Adrenal gland (tissue), 9 donors: ENCODE measurements at regions not wholly inside any gene's neighbourhood (a gene's known extent, or its start where the extent isn't known, plus 50 kb on each side); places are given as distances from the start of the nearest gene placed in this dataset.

Experiments
- DNase-seq, 7 donors: peaks; one replicate each; pipeline ENCODE4 v3.0.0-alpha.2; 2019 to 2020
- H3K27ac ChIP-seq, 5 donors: fragments of 200-600 bp; sonication (generic) in 4 of 5; 1 replicate in 3 of 5; 2 replicates in 2 of 5; pipeline versions ENCODE4 v1.5.1 to v1.8.0; 2016 to 2020; ENCODE audit warnings: mild to moderate bottlenecking in 1 of 5
- H3K27me3 ChIP-seq: fragments of 200-600 bp; 2 replicates; pipeline ENCODE4 v1.8.0; 2021
- H3K36me3 ChIP-seq, 2 donors: fragments of 200-600 bp; replicated peaks in 1 of 2; 1 replicate in 1 of 2; 2 replicates in 1 of 2; pipeline versions ENCODE4 v1.5.1 to v1.8.0; 2018 to 2022
- H3K4me1 ChIP-seq, 2 donors: fragments of 200-600 bp; replicated peaks in 1 of 2; 1 replicate in 1 of 2; 2 replicates in 1 of 2; pipeline versions ENCODE4 v1.5.1 to v1.8.0; 2018 to 2021
- H3K4me3 ChIP-seq, 4 donors: fragments of 200-600 bp; sonication (generic) in 3 of 4; one replicate each; pipeline ENCODE4 v1.5.1; 2016 to 2018
- H3K9me3 ChIP-seq, 3 donors: fragments of 200-600 bp; sonication (generic) in 1 of 3; replicated peaks in 1 of 3; 1 replicate in 2 of 3; 2 replicates in 1 of 3; pipeline versions ENCODE4 v1.5.1 to v1.8.0; 2016 to 2021
- CTCF ChIP-seq, 6 experiments: fragments of 450-650 bp in 4 of 6; fragments of 200-600 bp in 2 of 6; sonication (generic) in 1 of 6; IDR thresholded peaks; 1 replicate in 5 of 6; 2 replicates in 1 of 6; pipeline versions ENCODE4 v1.5.1 to v1.8.0; 2016 to 2021; ENCODE audit warnings: antibody characterized with exemption in 6 of 6, mild to moderate bottlenecking in 2 of 6, moderate library complexity in 1 of 6
- POLR2A ChIP-seq, 2 donors: fragments of 450-650 bp; IDR thresholded peaks; one replicate each; pipeline ENCODE4 v1.6.1; 2017; ENCODE audit warnings: antibody characterized with exemption in 2 of 2, mild to moderate bottlenecking in 2 of 2, moderate library complexity in 1 of 2
- WGBS, 4 donors: extraction: QIAGEN DNeasy Blood & Tissue Kit in 2 of 4; methylation state at CpG; one replicate each; pipeline versions ENCODE4 v1.1.5 to v1.1.7; 2013 to 2017; 5-methylcytosine and 5-hydroxymethylcytosine counted together
- intact Hi-C, 2 donors: fragments of 100-400 bp; cut with DNase I; formaldehyde crosslinking; loops; one replicate each; pipeline versions ENCODE4 v1.14.1 to v1.15.0; 2022 to 2023
- donor health status: healthy with polysubstance abuse.
- donor health status: Bipolar disorder and iron deficiency.
- donor health status: DM: yes; HTN: yes; CAD: no.
- donor health status: DM: no; HTN: no; CAD: no.
- donor health status: DM: no; HTN: no; CAD: no.

GRCh38 chr7:94128072-94128471, 123.9 kb upstream of the BET1 start:
- Histone ChIP-seq H3K4me1 (peaks cover 10 to 18% of the 10 kb centered on the region in 2 donors), H3K4me3 (no peak overlapping the region), H3K27me3 (no peaks in the 10 kb centered on the region), H3K9me3 (no peaks in the 10 kb centered on the region), H3K36me3 (no peaks in the 10 kb centered on the region), H3K27ac (no peak overlapping the region)
- DNase-seq, result no peak
- intact Hi-C loops, result no loop called here
- no peak for TF ChIP-seq CTCF (IDR thresholded peaks at IDR 0.05)
- TF ChIP-seq POLR2A (IDR thresholded peaks at IDR 0.05), result no peak
- WGBS, 4 donors, result 87 to 94% (median 92%) methylated on average over 2 of the region's 2 CpGs

DNA sequence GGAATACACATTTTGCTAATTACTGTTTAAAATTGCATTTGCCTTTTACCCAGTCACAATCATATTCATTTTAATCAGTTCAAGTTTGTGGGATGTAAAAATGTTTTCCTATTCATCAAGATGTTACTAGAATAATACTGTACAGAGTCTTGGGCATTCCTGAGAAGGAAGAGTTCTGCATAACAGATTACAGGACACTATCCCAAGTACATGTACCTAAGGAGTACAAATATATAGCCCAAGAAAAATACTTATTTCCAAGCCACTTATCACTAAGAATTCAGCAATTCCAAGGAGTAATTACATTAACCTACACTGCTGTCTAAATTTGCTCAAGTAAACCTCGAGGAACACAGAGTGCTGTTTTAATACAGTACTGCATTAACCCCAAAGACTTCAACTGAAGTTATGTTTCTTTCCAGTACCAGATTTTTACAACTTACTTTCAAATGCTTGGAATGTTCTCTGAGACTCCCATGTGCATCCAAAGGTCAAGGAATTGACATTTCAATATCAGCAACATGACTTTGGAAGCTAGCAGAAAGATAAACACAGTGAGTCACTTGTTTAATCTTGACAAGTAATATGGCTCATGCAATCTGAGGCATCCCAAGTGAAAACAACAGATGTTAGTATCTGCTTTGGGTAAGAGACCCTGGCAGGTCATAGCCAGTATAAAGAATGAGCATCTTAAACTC, 125.4 kb upstream of the BET1 start:
- TF ChIP-seq POLR2A (IDR thresholded peaks at IDR 0.05) (no peak), CTCF (IDR thresholded peaks at IDR 0.05) (no peak)
- DNase-seq, result peak in 3 of 7 donors; percentile 8 to 33 (median 9)
- H3K36me3 ChIP-seq, result no peaks in the 10 kb centered on the region
- peaks cover 10 to 18% of the 10 kb centered on the region in 2 donors for H3K4me1 ChIP-seq
- intact Hi-C loops, result no loop called here
- H3K9me3 ChIP-seq, result no peaks in the 10 kb centered on the region
- no peaks in the 10 kb centered on the region for H3K27me3 ChIP-seq
- peak overlapping the region in 3 of 5 donors; percentile 42 to 80 (median 67) for H3K27ac ChIP-seq
- H3K4me3 ChIP-seq, result no peak overlapping the region
- 8 to 27% (median 20%) methylated on average over 1 of the region's 1 CpG for WGBS, 4 donors

- intact Hi-C loops, result no loop called here
- Histone ChIP-seq H3K9me3 (no peaks in the 10 kb centered on the region), H3K36me3 (no peaks in the 10 kb centered on the region), H3K27ac (peak overlapping the region in 1 of 5 donors; percentile 6), H3K4me1 (peaks cover 10 to 18% of the 10 kb centered on the region in 2 donors), H3K4me3 (no peak overlapping the region), H3K27me3 (no peaks in the 10 kb centered on the region)
- WGBS, 4 donors, result 94 to 100% (median 98%) methylated on average over 3 of the region's 3 CpGs
- no peak for DNase-seq
- TF ChIP-seq POLR2A (IDR thresholded peaks at IDR 0.05) (no peak), CTCF (IDR thresholded peaks at IDR 0.05) (no peak)
These were observed 126.6 kb upstream of the BET1 start for GRCh38 chr7:94130716-94131115.

- 69 to 83% (median 79%) methylated on average over 4 of the region's 4 CpGs for WGBS, 4 donors
- DNase-seq, result no peak
These were observed 129.3 kb upstream of the BET1 start for GRCh38 chr7:94133460-94133859.

More at GRCh38 chr7:94133460-94133859, 129.3 kb upstream of the BET1 start:
- no peaks in the 10 kb centered on the region for H3K27me3 ChIP-seq
- H3K36me3 ChIP-seq, result no peaks in the 10 kb centered on the region
- H3K4me1 ChIP-seq, result peaks cover 10 to 18% of the 10 kb centered on the region in 2 donors
- H3K9me3 ChIP-seq, result no peaks in the 10 kb centered on the region
- intact Hi-C loops, result no loop called here
- no peak for TF ChIP-seq CTCF (IDR thresholded peaks at IDR 0.05)
- no peak for TF ChIP-seq POLR2A (IDR thresholded peaks at IDR 0.05)
- no peak overlapping the region for H3K4me3 ChIP-seq
- no peak overlapping the region for H3K27ac ChIP-seq
